K562 (cell line): ENCODE measurements at regions not wholly inside any gene's neighbourhood (a gene's known extent, or its start where the extent isn't known, plus 50 kb on each side); places are given as distances from the start of the nearest gene placed in this dataset.
A peak's percentile ranks its signal among the peaks of the same experiment; 100 is the strongest.

Experiments
- ATAC-seq: fragments of 200-7000 bp; cut with Tn5 transposase; 3 replicates; pipeline ENCODE4 v1.9.1; 2020; ENCODE audit warnings: moderate library complexity
- BruUV-seq: library from RNA; stranded (reverse); fragments of 400-500 nt; replicated peaks from 2 replicates; lab custom pipeline; 2021; lab: Mats Ljungman, UMichigan
- CTCF ChIA-PET: fragments of 300-600 bp; formaldehyde crosslinking; extraction: SDS; loops from one replicate; lab custom pipeline; 2021; ENCODE audit warnings: low intra/inter-chr PET ratio; lab: Yijun Ruan, JAX
- POLR2A ChIA-PET: fragments of 300-600, 350-650 bp; sonication (Branson Sonifier 250); formaldehyde crosslinking; extraction: SDS; loops from one replicate; lab custom pipeline; 2021; ENCODE audit warnings: antibody characterized with exemption, inconsistent platforms; lab: Yijun Ruan, JAX
- DNase-seq, 4 experiments: peaks; one replicate each; pipeline versions ENCODE4 v3.0.0 to v3.0.0-alpha.2; 2011 to 2018; ENCODE audit warnings: low spot score in 3 of 4, mixed read lengths in 3 of 4; ENCODE audit errors: extremely low read depth in 1 of 4
- FAIRE-seq: peaks from 2 replicates; lab custom pipeline; 2011; peaks lifted over from hg19 to GRCh38; lab: Jason Lieb, UNC
- H2AFZ ChIP-seq: 2 replicates; pipeline ENCODE4 v1.6.0; 2011; ENCODE audit warnings: low read depth, low read length, control low read depth, inconsistent platforms
- H3K27ac ChIP-seq: fragments of 200-600 bp; 3 replicates; pipeline ENCODE4 v1.8.0; 2011; ENCODE audit warnings: low read depth, mild to moderate bottlenecking, control low read depth, inconsistent platforms, low read length, moderate library complexity, mixed read lengths; ENCODE audit errors: extremely low read depth
- H3K27me3 ChIP-seq, 2 experiments: fragments of 300-600 bp in 1 of 2; 2 replicates in 1 of 2; 3 replicates in 1 of 2; pipeline versions ENCODE4 v1.6.0 to v1.8.0; 2011; ENCODE audit warnings: inconsistent platforms in 2 of 2, low read length in 2 of 2, mild to moderate bottlenecking in 1 of 2, mixed read lengths in 1 of 2, moderate library complexity in 1 of 2; ENCODE audit not compliant: control insufficient read depth in 2 of 2, insufficient read depth in 2 of 2
- H3K36me3 ChIP-seq: fragments of 300-600 bp; 3 replicates; pipeline ENCODE4 v1.8.0; 2011; ENCODE audit warnings: mild to moderate bottlenecking, low read length, inconsistent platforms; ENCODE audit not compliant: control insufficient read depth, insufficient read depth
- H3K4me1 ChIP-seq, 2 experiments: fragments of 200-600 bp in 1 of 2; replicated peaks in 1 of 2; 2 replicates in 1 of 2; 3 replicates in 1 of 2; pipeline versions ENCODE4 v1.5.1 to v1.8.0; 2011; ENCODE audit warnings: inconsistent platforms in 2 of 2, low read length in 2 of 2, mild to moderate bottlenecking in 1 of 2, mixed read lengths in 1 of 2, moderate library complexity in 1 of 2; ENCODE audit not compliant: control insufficient read depth in 2 of 2, insufficient read depth in 2 of 2
- H3K4me2 ChIP-seq: 2 replicates; pipeline ENCODE4 v1.6.1; 2011; ENCODE audit warnings: low read length, control low read depth, inconsistent platforms, mixed read lengths; ENCODE audit not compliant: insufficient read depth
- H3K4me3 ChIP-seq: fragments of 200-600 bp; sonication (generic), shearing (Covaris generic); 2 replicates; pipeline ENCODE4 v1.5.1; 2016; ENCODE audit warnings: control low read depth, inconsistent platforms
- H3K79me2 ChIP-seq: fragments of 200-600 bp; 3 replicates; pipeline ENCODE4 v1.8.0; 2011; ENCODE audit warnings: low read length, inconsistent platforms; ENCODE audit not compliant: control insufficient read depth, insufficient read depth
- H3K9ac ChIP-seq, 2 experiments: 2 replicates each; pipeline versions ENCODE4 v1.6.0 to v1.6.1; 2011; ENCODE audit warnings: low read depth in 2 of 2, low read length in 2 of 2, control low read depth in 1 of 2, inconsistent platforms in 1 of 2, mild to moderate bottlenecking in 1 of 2, mixed read lengths in 1 of 2; ENCODE audit not compliant: insufficient read depth in 1 of 2
- H3K9me1 ChIP-seq: one replicate; pipeline ENCODE4 v1.6.0; 2011; ENCODE audit warnings: inconsistent platforms, mild to moderate bottlenecking, low read length, moderate library complexity; ENCODE audit not compliant: control insufficient read depth, insufficient read depth
- H3K9me3 ChIP-seq: replicated peaks from 2 replicates; pipeline ENCODE4 v1.5.1; 2011; ENCODE audit warnings: low read depth, low read length, inconsistent platforms; ENCODE audit not compliant: control insufficient read depth, insufficient read depth
- H4K20me1 ChIP-seq: replicated peaks from 2 replicates; pipeline ENCODE4 v1.6.1; 2011; ENCODE audit warnings: low read length, inconsistent platforms, mixed read lengths; ENCODE audit not compliant: control insufficient read depth, insufficient read depth
- KHSRP ChIP-seq: fragments of 450-650 bp; IDR thresholded peaks from 2 replicates; pipeline ENCODE4 v1.6.1; 2017
- LEF1 ChIP-seq: fragments of 450-650 bp; IDR thresholded peaks from 2 replicates; pipeline ENCODE4 v1.6.1; 2016; ENCODE audit warnings: mild to moderate bottlenecking
- MEIS2 ChIP-seq: fragments of 450-650 bp; IDR thresholded peaks from 2 replicates; pipeline ENCODE4 v1.6.1; 2014; ENCODE audit warnings: mild to moderate bottlenecking; ENCODE audit not compliant: partially characterized antibody
- PBX2 ChIP-seq, 2 experiments: IDR thresholded peaks in 1 of 2; conservative IDR thresholded peaks in 1 of 2; 2 replicates each; pipeline ENCODE4 v1.6.1; 2016; ENCODE audit warnings: low read depth in 2 of 2, mild to moderate bottlenecking in 1 of 2, missing compliant biosample characterization in 1 of 2, missing genetic modification characterization in 1 of 2, moderate library complexity in 1 of 2
- PKNOX1 ChIP-seq: fragments of 450-650 bp; IDR thresholded peaks from 2 replicates; pipeline ENCODE4 v1.6.1; 2016
- POLR2B ChIP-seq: fragments of 450-650 bp; IDR thresholded peaks from 2 replicates; pipeline ENCODE4 v1.6.1; 2018; ENCODE audit warnings: low read depth; ENCODE audit not compliant: partially characterized antibody
- TEAD4 ChIP-seq, 2 experiments: sonication (generic) in 1 of 2; formaldehyde crosslinking in 1 of 2; IDR thresholded peaks; 2 replicates each; pipeline versions ENCODE4 v1.6.1 to v1.8.0; 2012 to 2022; ENCODE audit warnings: borderline replicate concordance in 1 of 2, inconsistent platforms in 1 of 2, low read length in 1 of 2, mild to moderate bottlenecking in 1 of 2, missing genetic modification reagents in 1 of 2
- ZNF407 ChIP-seq: fragments of 450-650 bp; IDR thresholded peaks from 2 replicates; pipeline ENCODE4 v1.6.1; 2016; ENCODE audit warnings: low read depth
- ZNF584 ChIP-seq: fragments of 200-800 bp; sonication (Bioruptor generic); IDR thresholded peaks from 2 replicates; pipeline ENCODE4 v1.6.1; 2016; ENCODE audit warnings: low read depth, mild to moderate bottlenecking, missing genetic modification characterization, missing compliant biosample characterization
- ZNF707 ChIP-seq: fragments of 250-450 bp; sonication (Bioruptor Pico); conservative IDR thresholded peaks from 2 replicates; pipeline ENCODE4 v1.8.0; 2022; ENCODE audit warnings: inconsistent platforms, mild to moderate bottlenecking, moderate library complexity
- WGBS: fragments of 100-300 bp; shearing (Covaris generic); methylation state at CpG from one replicate; pipeline ENCODE4 v1.1.6; 2016; ENCODE audit warnings: low coverage, mixed read lengths; ENCODE audit not compliant: insufficient coverage; ENCODE audit errors: missing lambda C conversion rate; 5-methylcytosine and 5-hydroxymethylcytosine counted together
- in situ Hi-C: fragments of 300-500 bp; cut with MboI; formaldehyde crosslinking; loops from 4 replicates; pipeline ENCODE4 v1.15.0; 2018; ENCODE audit warnings: inconsistent platforms, mixed read lengths
- intact Hi-C: fragments of 100-400 bp; cut with micrococcal nuclease; formaldehyde crosslinking; loops from 2 replicates; pipeline ENCODE4 v1.14.2; 2022

GRCh38 chr9:68619072-68619471 lies 78.4 kb upstream of the TMEM252 start:
- Histone ChIP-seq H4K20me1 (no peaks in the 10 kb centered on the region), H3K9me1 (no peaks in the 10 kb centered on the region), H3K4me1 (no peaks in the 10 kb centered on the region), H3K4me3 (no peak overlapping the region), H3K27ac (no peak overlapping the region), H2AFZ (no peak overlapping the region), H3K9me3 (peaks cover 3% of the 10 kb centered on the region), H3K9ac (no peak overlapping the region), H3K4me2 (no peak overlapping the region), H3K36me3 (no peaks in the 10 kb centered on the region), H3K27me3 (no peaks in the 10 kb centered on the region; a peak in 2 of 5 replicates), H3K79me2 (no peaks in the 10 kb centered on the region)
- 12% methylated on average over 4 of the region's 4 CpGs for WGBS
- ATAC-seq (no peak), DNase-seq (peak in 3 of 4 experiments; percentile 5 to 7 (median 5)), FAIRE-seq (no peak)
- BruUV-seq = no TSS peak
- intact Hi-C loops = no loop called here
- ChIA-PET CTCF (no interaction called here), POLR2A (interaction anchor here (0.6 kb wide), 1 partner anchor 158 kb away, joined by 3 read pairs; no protein-coding TSS in a partner anchor)
- in situ Hi-C loops = no loop called here
- TF ChIP-seq MEIS2 (peak; percentile 87), ZNF707 (CRISPR knock-in tag) (no peak), LEF1 (no peak), PBX2 (CRISPR knock-in tag; IDR thresholded peaks at IDR 0.05; ENCODE audit: low read depth) (no peak), PBX2 (tag; conservative IDR thresholded peaks at IDR 0.05; ENCODE audit: low read depth) (peak; percentile 46; the same call in 1 of the 2 replicates), PKNOX1 (peak; percentile 35), ZNF407 (no peak), POLR2B (no peak), ZNF584 (no peak), KHSRP (no peak), TEAD4 (IDR thresholded peaks at IDR 0.05; ENCODE audit: low read length) (peak; percentile 31; the same call in 1 of the 2 replicates), TEAD4 (CRISPR knock-in tag; IDR thresholded peaks at IDR 0.05; ENCODE audit: borderline replicate concordance) (no peak)
